ENCODE measurements at regions not wholly inside any gene's neighbourhood (a gene's known extent, or its start where the extent isn't known, plus 50 kb on each side); places are given as distances from the start of the nearest gene placed in this dataset.

DNA sequence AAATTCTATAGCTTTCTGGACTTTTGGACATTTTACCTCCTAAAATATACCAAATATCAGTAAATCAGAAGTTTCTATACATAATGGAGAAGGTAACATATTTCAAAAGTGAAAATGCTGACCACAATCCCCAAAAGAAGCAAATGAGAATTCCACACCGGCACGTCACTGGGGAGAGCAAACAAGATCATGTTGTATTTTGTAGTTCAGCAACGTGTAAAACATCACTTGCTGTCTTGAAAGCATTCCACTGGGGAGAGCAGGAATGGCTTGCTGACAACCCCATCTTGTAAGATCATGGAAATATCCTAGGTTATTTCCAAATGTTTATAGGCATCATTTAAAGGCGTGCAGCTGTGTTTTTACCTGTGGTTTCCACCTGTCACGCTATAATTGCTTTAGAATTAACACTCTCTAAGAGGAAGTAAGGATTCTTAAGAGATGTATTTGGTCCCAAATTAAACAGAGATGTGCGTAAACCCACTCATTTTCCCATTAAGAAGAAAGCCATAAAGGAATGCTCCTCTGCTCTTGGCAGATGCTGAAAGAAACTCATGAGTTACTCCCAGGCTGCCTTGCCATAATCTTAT is 397.1 kb upstream of the POT1 start:
- no peak for TF ChIP-seq RAD21 (IDR thresholded peaks at IDR 0.05; ENCODE audit: low read depth)
- no peak for TF ChIP-seq CEBPB (IDR thresholded peaks at IDR 0.05)
- TF ChIP-seq EGR1 (IDR thresholded peaks at IDR 0.05): no peak
- no peak for TF ChIP-seq NFIC (IDR thresholded peaks at IDR 0.05)

Measured in Ishikawa (cell line).